ENCODE measurements at regions not wholly inside any gene's neighbourhood (a gene's known extent, or its start where the extent isn't known, plus 50 kb on each side); places are given as distances from the start of the nearest gene placed in this dataset.
"Not testable (repeated sequence)": the region's sequence is repeated elsewhere in the genome, so short reads cannot be mapped to it uniquely, and the experiment has no call there.

DNA sequence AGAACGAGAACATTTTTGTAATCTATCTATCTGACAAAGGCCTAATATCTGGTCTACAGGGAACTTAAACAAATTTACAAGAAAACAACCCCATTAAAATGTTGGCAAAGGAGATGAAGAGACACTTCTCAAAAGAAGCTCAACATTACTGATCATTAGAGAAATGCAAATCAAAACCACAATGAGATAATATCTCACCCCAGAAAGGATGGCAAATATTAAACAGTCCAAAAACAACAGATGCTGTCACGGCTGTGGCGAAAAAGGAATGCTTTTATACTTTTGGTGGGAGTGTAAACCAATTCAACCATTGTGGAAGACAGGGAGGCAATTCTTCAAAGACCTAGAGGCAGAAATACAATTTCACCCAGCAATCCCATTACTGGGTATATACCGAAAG is 2284.8 kb downstream of the ARAP2 start:
- TF ChIP-seq, protein P1, sequence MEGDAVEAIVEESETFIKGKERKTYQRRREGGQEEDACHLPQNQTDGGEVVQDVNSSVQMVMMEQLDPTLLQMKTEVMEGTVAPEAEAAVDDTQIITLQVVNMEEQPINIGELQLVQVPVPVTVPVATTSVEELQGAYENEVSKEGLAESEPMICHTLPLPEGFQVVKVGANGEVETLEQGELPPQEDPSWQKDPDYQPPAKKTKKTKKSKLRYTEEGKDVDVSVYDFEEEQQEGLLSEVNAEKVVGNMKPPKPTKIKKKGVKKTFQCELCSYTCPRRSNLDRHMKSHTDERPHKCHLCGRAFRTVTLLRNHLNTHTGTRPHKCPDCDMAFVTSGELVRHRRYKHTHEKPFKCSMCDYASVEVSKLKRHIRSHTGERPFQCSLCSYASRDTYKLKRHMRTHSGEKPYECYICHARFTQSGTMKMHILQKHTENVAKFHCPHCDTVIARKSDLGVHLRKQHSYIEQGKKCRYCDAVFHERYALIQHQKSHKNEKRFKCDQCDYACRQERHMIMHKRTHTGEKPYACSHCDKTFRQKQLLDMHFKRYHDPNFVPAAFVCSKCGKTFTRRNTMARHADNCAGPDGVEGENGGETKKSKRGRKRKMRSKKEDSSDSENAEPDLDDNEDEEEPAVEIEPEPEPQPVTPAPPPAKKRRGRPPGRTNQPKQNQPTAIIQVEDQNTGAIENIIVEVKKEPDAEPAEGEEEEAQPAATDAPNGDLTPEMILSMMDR (IDR thresholded peaks at IDR 0.05; ENCODE audit: low read depth, low read length), result no peak
- Histone ChIP-seq H3K36me3 (no peaks in the 10 kb centered on the region), H3K9me3 (no peaks in the 10 kb centered on the region), H3K27me3 (no peaks in the 10 kb centered on the region), H3K4me3 (ENCODE audit: low read depth, low read length) (no peak overlapping the region), H3K4me1 (no peaks in the 10 kb centered on the region)
- DNase-seq, result no peak

DNA sequence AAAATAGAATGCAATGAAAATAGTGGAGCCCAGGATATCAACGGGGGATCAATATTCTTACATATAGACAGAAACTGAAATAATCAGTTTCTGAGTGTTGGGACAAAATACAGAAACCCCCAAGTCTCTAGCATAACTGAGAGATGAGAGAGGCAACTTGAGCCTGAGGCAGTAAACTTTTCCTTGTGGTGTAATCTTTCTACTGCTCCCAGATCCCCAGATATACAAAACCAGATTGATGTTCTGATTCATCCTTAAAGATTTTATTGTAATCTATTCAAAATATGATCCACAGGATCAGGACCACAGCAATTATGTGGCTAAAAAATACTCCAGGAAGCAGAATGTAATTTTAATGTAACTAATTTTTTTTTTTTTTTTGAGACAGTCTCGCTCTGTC is 2282.6 kb downstream of the ARAP2 start:
- no peaks in the 10 kb centered on the region for H3K36me3 ChIP-seq
- TF ChIP-seq, protein P1 (IDR thresholded peaks at IDR 0.05; ENCODE audit: low read depth, low read length), result no peak
- DNase-seq, result no peak
- no peaks in the 10 kb centered on the region for H3K4me1 ChIP-seq
- no peaks in the 10 kb centered on the region for H3K9me3 ChIP-seq
- H3K27me3 ChIP-seq, result no peaks in the 10 kb centered on the region
- H3K4me3 ChIP-seq (ENCODE audit: low read depth, low read length), result no peak overlapping the region

DNA sequence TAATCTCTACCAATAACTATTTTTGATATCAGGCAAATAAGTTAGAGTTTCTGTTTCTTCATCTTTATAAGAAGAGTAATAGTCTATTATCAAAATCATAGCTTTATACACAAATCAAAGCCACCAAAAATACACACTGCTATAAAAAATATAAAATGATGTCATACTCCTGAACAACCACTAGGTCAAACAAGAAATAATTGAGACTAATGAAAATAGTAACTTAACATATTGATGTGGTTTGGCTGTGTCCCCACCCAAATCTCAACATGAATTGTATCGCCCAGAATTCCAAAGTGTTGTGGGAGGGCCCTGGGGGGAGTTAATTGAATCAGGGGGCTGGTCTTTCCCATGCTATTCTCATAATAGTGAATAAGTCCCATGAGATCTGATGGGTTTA is 2277.5 kb downstream of the ARAP2 start:
- H3K27me3 ChIP-seq, result no peaks in the 10 kb centered on the region
- TF ChIP-seq, protein P1 (IDR thresholded peaks at IDR 0.05; ENCODE audit: low read depth, low read length), result no peak

DNA sequence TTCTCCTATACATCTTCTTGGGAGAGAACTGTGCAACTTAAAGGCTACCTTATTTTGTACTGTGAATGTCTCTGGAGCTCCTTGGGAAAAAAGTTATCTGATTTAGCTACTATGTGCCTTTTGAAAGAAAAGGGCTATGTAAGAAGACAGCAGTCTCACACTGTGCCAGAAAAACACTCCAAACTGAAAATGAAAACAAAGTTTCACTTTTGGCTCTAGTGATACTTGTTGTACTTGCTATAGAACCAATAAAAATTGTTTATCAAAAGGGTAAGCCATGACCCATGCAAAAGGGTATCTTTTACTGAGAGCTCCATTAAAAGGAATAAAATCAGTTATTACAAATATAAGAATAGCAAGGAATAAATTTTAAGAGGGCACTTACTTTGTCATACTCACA is 2270.0 kb downstream of the ARAP2 start:
- Histone ChIP-seq H3K27me3 (no peaks in the 10 kb centered on the region), H3K36me3 (no peaks in the 10 kb centered on the region), H3K4me1 (no peaks in the 10 kb centered on the region), H3K4me3 (ENCODE audit: low read depth, low read length) (no peak overlapping the region), H3K9me3 (no peaks in the 10 kb centered on the region)
- TF ChIP-seq, protein P1 (IDR thresholded peaks at IDR 0.05; ENCODE audit: low read depth, low read length), result no peak
- DNase-seq, result no peak

More for the DNA sequence above, 2277.5 kb downstream of the ARAP2 start:
- H3K4me1 ChIP-seq, result no peaks in the 10 kb centered on the region
- H3K4me3 ChIP-seq (ENCODE audit: low read depth, low read length), result no peak overlapping the region
- DNase-seq, result no peak
- no peaks in the 10 kb centered on the region for H3K9me3 ChIP-seq
- no peaks in the 10 kb centered on the region for H3K36me3 ChIP-seq

DNA sequence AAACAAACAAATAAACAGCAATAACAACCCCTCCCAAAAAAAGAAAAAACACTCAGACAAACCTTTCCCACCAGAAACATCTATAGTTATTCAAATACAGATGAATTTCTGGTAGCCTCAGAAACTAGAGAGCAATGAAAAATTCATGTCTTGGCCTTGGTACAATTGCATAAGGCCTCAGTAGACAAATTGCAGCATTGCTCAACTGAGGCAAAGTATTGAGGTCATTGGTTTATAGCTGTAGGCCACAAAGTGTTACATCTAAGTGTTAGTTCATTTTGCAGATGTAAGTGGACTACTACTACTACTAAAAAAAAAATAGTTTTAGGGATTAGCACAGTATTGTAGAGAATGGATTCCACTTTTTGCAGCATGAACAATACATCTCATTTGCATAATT is 2268.3 kb downstream of the ARAP2 start:
- no peak for DNase-seq
- H3K4me1 ChIP-seq, result no peaks in the 10 kb centered on the region
- no peaks in the 10 kb centered on the region for H3K36me3 ChIP-seq
- no peak overlapping the region for H3K4me3 ChIP-seq (ENCODE audit: low read depth, low read length)
- H3K27me3 ChIP-seq, result no peaks in the 10 kb centered on the region
- no peaks in the 10 kb centered on the region for H3K9me3 ChIP-seq
- TF ChIP-seq, protein P1 (IDR thresholded peaks at IDR 0.05; ENCODE audit: low read depth, low read length), result no peak

DNA sequence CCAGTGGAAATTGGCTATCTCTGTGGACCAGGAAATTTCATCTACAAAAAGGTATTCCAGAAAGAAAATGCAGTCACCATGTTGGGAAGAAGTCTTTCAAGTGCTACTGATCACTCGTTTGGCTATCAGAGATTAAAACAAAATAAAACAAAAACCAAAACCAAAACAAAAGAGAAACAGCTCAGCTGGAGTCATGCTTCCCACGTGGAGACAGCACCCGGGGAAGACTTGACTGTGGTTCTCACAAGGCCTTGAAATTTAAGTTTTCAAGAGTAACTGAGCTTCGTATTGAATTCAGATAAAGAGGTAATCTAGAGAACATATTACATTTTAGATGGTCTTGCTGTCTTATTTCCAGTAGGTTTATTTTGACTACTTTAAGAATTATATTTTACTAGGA is 2264.5 kb downstream of the ARAP2 start:
- DNase-seq; H3K4me3 ChIP-seq (ENCODE audit: low read depth, low read length); H3K27me3 ChIP-seq; H3K36me3 ChIP-seq; H3K9me3 ChIP-seq; H3K4me1 ChIP-seq: not testable (repeated sequence)

DNA sequence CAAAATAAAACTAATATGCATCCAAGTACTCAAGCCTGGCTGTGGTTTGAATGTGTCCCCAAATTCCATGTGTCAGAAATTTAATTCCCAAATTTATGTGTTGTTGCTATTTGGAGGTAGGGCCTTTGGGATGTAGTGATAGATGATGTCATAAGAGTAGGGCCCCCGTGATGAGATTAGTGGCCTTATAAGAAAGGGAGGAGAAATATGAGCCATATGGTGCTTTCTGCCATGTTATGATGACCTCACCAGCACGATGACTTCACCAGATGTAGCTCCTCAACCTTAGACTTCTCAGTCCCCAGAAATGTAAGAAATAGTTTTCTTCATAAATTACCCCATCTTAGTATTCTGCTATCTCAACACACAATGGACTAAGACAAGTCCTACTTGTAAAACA is 2264.0 kb downstream of the ARAP2 start:
- no peak overlapping the region for H3K4me3 ChIP-seq (ENCODE audit: low read depth, low read length)
- TF ChIP-seq, protein P1 (IDR thresholded peaks at IDR 0.05; ENCODE audit: low read depth, low read length), result no peak
- H3K4me1 ChIP-seq, result no peaks in the 10 kb centered on the region

More for the DNA sequence above, 2264.0 kb downstream of the ARAP2 start:
- no peaks in the 10 kb centered on the region for H3K9me3 ChIP-seq
- DNase-seq, result no peak
- no peaks in the 10 kb centered on the region for H3K36me3 ChIP-seq
- no peaks in the 10 kb centered on the region for H3K27me3 ChIP-seq

Data from BE2C (cell line).